ENCODE measurements at regions not wholly inside any gene's neighbourhood (a gene's known extent, or its start where the extent isn't known, plus 50 kb on each side); places are given as distances from the start of the nearest gene placed in this dataset.
"Not testable (repeated sequence)": the region's sequence is repeated elsewhere in the genome, so short reads cannot be mapped to it uniquely, and the experiment has no call there.

DNA sequence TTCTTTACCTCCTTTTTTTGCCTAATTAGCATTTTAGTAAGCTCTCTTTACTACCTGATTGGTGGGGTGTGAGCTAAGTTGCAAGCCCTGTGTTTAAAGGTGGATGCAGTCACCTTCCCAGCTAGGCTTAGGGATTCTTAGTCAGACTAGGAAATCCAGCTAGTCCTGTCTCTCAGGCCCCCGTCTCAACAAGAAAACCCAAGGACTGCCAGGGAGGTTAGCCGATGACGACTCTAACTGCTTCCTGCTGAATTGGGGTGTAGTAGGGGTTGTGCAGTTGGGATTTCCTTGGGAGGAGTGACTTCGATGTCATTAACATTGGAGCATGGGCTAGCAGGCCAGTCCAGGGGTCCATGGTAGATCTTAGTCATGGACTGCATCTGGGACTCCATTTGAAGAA lies 380.2 kb upstream of the SLC7A11 start:
- DNase-seq (ENCODE audit: low spot score); H2BK120ac ChIP-seq (ENCODE audit: low read depth, low read length); H3K4me3 ChIP-seq (ENCODE audit: low read length in 2 of 2); H4K91ac ChIP-seq (ENCODE audit: low read depth, low read length, poor library complexity); H3K4me2 ChIP-seq (ENCODE audit: insufficient read depth, low read length, poor library complexity, severe bottlenecking); H3K79me1 ChIP-seq (ENCODE audit: low read depth, low read length); H3K36me3 ChIP-seq (replicated peaks in 1 of 2; ENCODE audit: control insufficient read depth in 2 of 2, insufficient read depth in 2 of 2, low read length in 2 of 2); H3K9me3 ChIP-seq (replicated peaks in 1 of 2; ENCODE audit: control insufficient read depth in 2 of 2, insufficient read depth in 1 of 2, low read depth in 1 of 2, low read length in 2 of 2); H3K4ac ChIP-seq (ENCODE audit: low read length); H3K4me1 ChIP-seq (ENCODE audit: control insufficient read depth in 2 of 2, insufficient read depth in 1 of 2, low read depth in 1 of 2, low read length in 2 of 2); H3K27me3 ChIP-seq (ENCODE audit: control insufficient read depth in 3 of 3, insufficient read depth in 3 of 3, low read depth in 1 of 3, low read length in 3 of 3); H2BK12ac ChIP-seq (ENCODE audit: low read length); H2BK5ac ChIP-seq (ENCODE audit: low read length); H3K18ac ChIP-seq (ENCODE audit: low read length); H3K23ac ChIP-seq (ENCODE audit: low read depth, low read length, poor library complexity); H3K14ac ChIP-seq (ENCODE audit: low read length); H4K8ac ChIP-seq (ENCODE audit: low read depth, low read length); H2AK5ac ChIP-seq (ENCODE audit: low read depth, low read length); H2AFZ ChIP-seq (ENCODE audit: low read length); H3K27ac ChIP-seq (replicated peaks; ENCODE audit: low read length); H3K9ac ChIP-seq (ENCODE audit: low read depth, low read length, poor library complexity); H2BK15ac ChIP-seq (ENCODE audit: low read length): not testable (repeated sequence)
- WGBS, 2 donors (ENCODE audit: extremely low coverage in 2 of 2, insufficient read length in 2 of 2, insufficient replicate concordance in 1 of 2) = no CpG with 5 or more reads among the region's 4 CpGs

DNA sequence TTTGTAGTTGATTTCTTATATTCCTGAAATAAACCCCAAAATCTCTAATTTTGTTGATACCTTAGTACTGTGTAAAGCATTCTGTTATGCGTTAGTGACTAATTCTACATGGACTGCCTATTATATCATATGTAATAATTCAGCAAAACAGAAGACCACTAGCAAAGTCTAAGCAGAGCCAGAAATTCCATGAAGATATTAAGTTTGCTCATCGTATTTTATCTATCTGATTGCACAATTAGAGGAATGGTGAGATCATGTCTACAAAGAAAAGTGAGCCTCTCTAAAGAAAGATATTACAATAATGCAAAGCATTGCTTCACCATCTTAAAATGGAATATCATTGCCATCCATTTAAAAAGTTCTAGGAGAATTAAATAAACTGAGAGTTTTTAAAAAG lies 374.6 kb upstream of the SLC7A11 start:
- no peak overlapping the region for H2AK5ac ChIP-seq (ENCODE audit: low read depth, low read length)
- H3K4me1 ChIP-seq (ENCODE audit: control insufficient read depth in 2 of 2, insufficient read depth in 1 of 2, low read depth in 1 of 2, low read length in 2 of 2) = no peaks in the 10 kb centered on the region
- peaks cover 0 to 2% of the 10 kb centered on the region in 2 donors for H3K36me3 ChIP-seq (replicated peaks in 1 of 2; ENCODE audit: control insufficient read depth in 2 of 2, insufficient read depth in 2 of 2, low read length in 2 of 2)
- H3K4me3 ChIP-seq (ENCODE audit: low read length in 2 of 2) = no peak overlapping the region
- no peak overlapping the region for H3K18ac ChIP-seq (ENCODE audit: low read length)
- no peak overlapping the region for H3K4me2 ChIP-seq (ENCODE audit: insufficient read depth, low read length, poor library complexity, severe bottlenecking)
- H2BK120ac ChIP-seq (ENCODE audit: low read depth, low read length) = no peak overlapping the region
- no peak overlapping the region for H2BK15ac ChIP-seq (ENCODE audit: low read length)
- H3K79me1 ChIP-seq (ENCODE audit: low read depth, low read length) = no peaks in the 10 kb centered on the region
- no peak overlapping the region for H2BK12ac ChIP-seq (ENCODE audit: low read length)
- no peak overlapping the region for H3K4ac ChIP-seq (ENCODE audit: low read length)
- H3K23ac ChIP-seq (ENCODE audit: low read depth, low read length, poor library complexity) = no peak overlapping the region
- no peak overlapping the region for H3K27ac ChIP-seq (replicated peaks; ENCODE audit: low read length)
- H2AFZ ChIP-seq (ENCODE audit: low read length) = no peak overlapping the region
- DNase-seq (ENCODE audit: low spot score) = no peak
- H3K14ac ChIP-seq (ENCODE audit: low read length) = no peak overlapping the region
- no peak overlapping the region for H2BK5ac ChIP-seq (ENCODE audit: low read length)
- H3K9ac ChIP-seq (ENCODE audit: low read depth, low read length, poor library complexity) = no peak overlapping the region
- no CpG with 5 or more reads among the region's 2 CpGs for WGBS, 2 donors (ENCODE audit: extremely low coverage in 2 of 2, insufficient read length in 2 of 2, insufficient replicate concordance in 1 of 2)
- H3K27me3 ChIP-seq (ENCODE audit: control insufficient read depth in 3 of 3, insufficient read depth in 3 of 3, low read depth in 1 of 3, low read length in 3 of 3) = no peaks in the 10 kb centered on the region
- H3K9me3 ChIP-seq (replicated peaks in 1 of 2; ENCODE audit: control insufficient read depth in 2 of 2, insufficient read depth in 1 of 2, low read depth in 1 of 2, low read length in 2 of 2) = peaks cover 0 to 7% of the 10 kb centered on the region in 2 donors
- H4K91ac ChIP-seq (ENCODE audit: low read depth, low read length, poor library complexity) = no peak overlapping the region
- no peak overlapping the region for H4K8ac ChIP-seq (ENCODE audit: low read depth, low read length)

DNA sequence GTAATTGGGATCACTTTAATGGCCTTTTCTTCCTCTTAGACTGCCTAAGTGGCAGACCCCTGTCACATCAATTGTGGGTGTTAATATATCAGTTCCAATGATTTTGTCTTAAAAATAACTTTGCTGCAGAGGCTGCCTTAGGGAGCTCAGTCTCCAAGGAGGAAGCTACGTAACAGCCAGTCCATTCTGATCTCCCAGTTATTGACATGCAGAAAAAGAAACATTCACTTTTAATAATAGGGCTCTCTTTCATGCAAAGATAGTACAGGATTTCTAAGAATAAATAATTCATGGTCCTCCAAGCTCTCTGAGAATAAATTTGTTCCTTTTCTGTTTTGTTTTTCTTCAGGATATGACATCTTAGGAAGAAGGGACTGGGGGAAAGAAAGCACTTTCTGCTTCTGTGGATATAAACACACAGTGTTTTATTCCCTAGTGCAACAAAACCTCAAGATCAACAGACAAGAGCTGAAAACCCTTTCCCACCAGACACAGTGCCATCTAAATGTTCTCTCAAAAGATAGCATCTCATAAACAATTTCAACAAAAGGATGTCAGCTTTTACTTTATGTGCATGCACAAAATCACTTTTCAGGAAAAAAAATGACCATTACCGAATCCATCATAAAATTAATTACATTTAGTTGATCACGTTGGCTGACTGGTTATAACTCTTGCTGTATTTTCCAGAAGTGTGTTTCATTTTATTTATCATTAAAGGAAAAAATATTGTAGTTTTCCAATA lies 372.4 kb upstream of the SLC7A11 start:
- Histone ChIP-seq H3K27ac (replicated peaks; ENCODE audit: low read length) (no peak overlapping the region), H3K79me1 (ENCODE audit: low read depth, low read length) (no peaks in the 10 kb centered on the region), H3K23ac (ENCODE audit: low read depth, low read length, poor library complexity) (no peak overlapping the region), H2BK15ac (ENCODE audit: low read length) (no peak overlapping the region), H2BK120ac (ENCODE audit: low read depth, low read length) (no peak overlapping the region), H2BK12ac (ENCODE audit: low read length) (no peak overlapping the region), H4K8ac (ENCODE audit: low read depth, low read length) (no peak overlapping the region), H3K4me2 (ENCODE audit: insufficient read depth, low read length, poor library complexity, severe bottlenecking) (no peak overlapping the region), H3K14ac (ENCODE audit: low read length) (no peak overlapping the region), H3K9me3 (replicated peaks in 1 of 2; ENCODE audit: control insufficient read depth in 2 of 2, insufficient read depth in 1 of 2, low read depth in 1 of 2, low read length in 2 of 2) (peaks cover 0 to 7% of the 10 kb centered on the region in 2 donors), H4K91ac (ENCODE audit: low read depth, low read length, poor library complexity) (no peak overlapping the region), H3K4me1 (ENCODE audit: control insufficient read depth in 2 of 2, insufficient read depth in 1 of 2, low read depth in 1 of 2, low read length in 2 of 2) (no peaks in the 10 kb centered on the region), H3K18ac (ENCODE audit: low read length) (no peak overlapping the region), H2AFZ (ENCODE audit: low read length) (no peak overlapping the region), H3K4me3 (ENCODE audit: low read length in 2 of 2) (no peak overlapping the region), H3K27me3 (ENCODE audit: control insufficient read depth in 3 of 3, insufficient read depth in 3 of 3, low read depth in 1 of 3, low read length in 3 of 3) (no peaks in the 10 kb centered on the region), H3K4ac (ENCODE audit: low read length) (no peak overlapping the region), H2BK5ac (ENCODE audit: low read length) (no peak overlapping the region), H3K9ac (ENCODE audit: low read depth, low read length, poor library complexity) (no peak overlapping the region), H2AK5ac (ENCODE audit: low read depth, low read length) (no peak overlapping the region), H3K36me3 (replicated peaks in 1 of 2; ENCODE audit: control insufficient read depth in 2 of 2, insufficient read depth in 2 of 2, low read length in 2 of 2) (peaks cover 0 to 2% of the 10 kb centered on the region in 2 donors)
- WGBS, 2 donors (ENCODE audit: extremely low coverage in 2 of 2, insufficient read length in 2 of 2, insufficient replicate concordance in 1 of 2) = no CpG with 5 or more reads among the region's 3 CpGs
- DNase-seq (ENCODE audit: low spot score) = no peak

DNA sequence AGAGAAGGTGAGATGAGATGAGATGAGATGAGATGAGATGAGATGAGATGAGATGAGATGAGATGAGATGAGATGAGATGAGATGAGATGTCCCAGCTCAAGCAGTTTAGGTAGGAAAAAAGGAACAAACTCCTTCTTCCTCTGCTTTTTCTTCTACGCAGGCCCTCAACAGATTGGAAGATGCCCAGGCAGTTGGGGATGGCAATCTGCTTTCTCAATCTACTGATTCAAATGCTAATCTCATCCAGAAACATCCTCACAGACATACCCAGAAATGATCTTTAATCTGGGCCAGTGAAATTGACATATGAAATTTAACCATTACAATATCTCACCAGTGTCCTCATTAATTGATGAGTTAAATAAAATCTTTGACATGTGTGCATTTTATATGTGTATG lies 370.3 kb upstream of the SLC7A11 start:
- H2BK12ac ChIP-seq (ENCODE audit: low read length) = no peak overlapping the region
- peaks cover 0 to 6% of the 10 kb centered on the region in 2 donors for H3K9me3 ChIP-seq (replicated peaks in 1 of 2; ENCODE audit: control insufficient read depth in 2 of 2, insufficient read depth in 1 of 2, low read depth in 1 of 2, low read length in 2 of 2)
- H3K36me3 ChIP-seq (replicated peaks in 1 of 2; ENCODE audit: control insufficient read depth in 2 of 2, insufficient read depth in 2 of 2, low read length in 2 of 2) = peaks cover 0 to 2% of the 10 kb centered on the region in 2 donors
- no peak overlapping the region for H3K18ac ChIP-seq (ENCODE audit: low read length)
- H3K4me1 ChIP-seq (ENCODE audit: control insufficient read depth in 2 of 2, insufficient read depth in 1 of 2, low read depth in 1 of 2, low read length in 2 of 2) = no peaks in the 10 kb centered on the region
- no peak overlapping the region for H2BK120ac ChIP-seq (ENCODE audit: low read depth, low read length)
- H3K23ac ChIP-seq (ENCODE audit: low read depth, low read length, poor library complexity) = no peak overlapping the region
- no peak overlapping the region for H3K4me3 ChIP-seq (ENCODE audit: low read length in 2 of 2)
- no peak overlapping the region for H3K9ac ChIP-seq (ENCODE audit: low read depth, low read length, poor library complexity)
- no peak for DNase-seq (ENCODE audit: low spot score)
- H3K27me3 ChIP-seq (ENCODE audit: control insufficient read depth in 3 of 3, insufficient read depth in 3 of 3, low read depth in 1 of 3, low read length in 3 of 3) = no peaks in the 10 kb centered on the region
- no peak overlapping the region for H2AFZ ChIP-seq (ENCODE audit: low read length)
- no peak overlapping the region for H3K4me2 ChIP-seq (ENCODE audit: insufficient read depth, low read length, poor library complexity, severe bottlenecking)
- H3K14ac ChIP-seq (ENCODE audit: low read length) = no peak overlapping the region
- no peak overlapping the region for H4K91ac ChIP-seq (ENCODE audit: low read depth, low read length, poor library complexity)
- no peak overlapping the region for H2BK15ac ChIP-seq (ENCODE audit: low read length)
- H2AK5ac ChIP-seq (ENCODE audit: low read depth, low read length) = no peak overlapping the region
- no peak overlapping the region for H3K4ac ChIP-seq (ENCODE audit: low read length)
- WGBS, 2 donors (ENCODE audit: extremely low coverage in 2 of 2, insufficient read length in 2 of 2, insufficient replicate concordance in 1 of 2) = no CpG with 5 or more reads among the region's 1 CpG
- H2BK5ac ChIP-seq (ENCODE audit: low read length) = no peak overlapping the region
- no peak overlapping the region for H3K27ac ChIP-seq (replicated peaks; ENCODE audit: low read length)
- no peaks in the 10 kb centered on the region for H3K79me1 ChIP-seq (ENCODE audit: low read depth, low read length)
- no peak overlapping the region for H4K8ac ChIP-seq (ENCODE audit: low read depth, low read length)

Data from neuronal stem cell (in vitro differentiated cells).